Subcutaneous abdominal adipose tissue (tissue), 5 donors: ENCODE measurements at regions not wholly inside any gene's neighbourhood (a gene's known extent, or its start where the extent isn't known, plus 50 kb on each side); places are given as distances from the start of the nearest gene placed in this dataset.

Experiments used
- H3K27ac ChIP-seq: one replicate; pipeline ENCODE4 v1.7.0; 2013; ENCODE audit warnings: low read depth, mild to moderate bottlenecking, inconsistent platforms, low read length, moderate library complexity
- H3K27me3 ChIP-seq, 5 donors: one replicate each; pipeline ENCODE4 v1.7.0; 2013; ENCODE audit warnings: low read length in 5 of 5, inconsistent platforms in 1 of 5; ENCODE audit not compliant: control insufficient read depth in 5 of 5, insufficient read depth in 4 of 5
- H3K36me3 ChIP-seq, 5 donors: one replicate each; pipeline ENCODE4 v1.7.0; 2013; ENCODE audit warnings: low read length in 5 of 5; ENCODE audit not compliant: control insufficient read depth in 5 of 5, insufficient read depth in 5 of 5
- H3K4me1 ChIP-seq, 5 donors: one replicate each; pipeline ENCODE4 v1.7.0; 2013; ENCODE audit warnings: low read length in 5 of 5, mild to moderate bottlenecking in 3 of 5, moderate library complexity in 1 of 5; ENCODE audit not compliant: control insufficient read depth in 5 of 5, insufficient read depth in 5 of 5
- H3K4me3 ChIP-seq, 5 donors: one replicate each; pipeline ENCODE4 v1.7.0; 2013; ENCODE audit warnings: low read length in 5 of 5, low read depth in 1 of 5
- H3K9ac ChIP-seq, 5 donors: one replicate each; pipeline ENCODE4 v1.7.0; 2013; ENCODE audit warnings: low read length in 5 of 5, mild to moderate bottlenecking in 4 of 5, moderate library complexity in 3 of 5
- H3K9me3 ChIP-seq, 5 donors: one replicate each; pipeline ENCODE4 v1.7.0; 2013; ENCODE audit warnings: low read length in 5 of 5; ENCODE audit not compliant: control insufficient read depth in 5 of 5
- donor health status: healthy.
- donor health status: healthy.
- donor health status: healthy.
- donor health status: healthy.
- donor health status: healthy.

DNA sequence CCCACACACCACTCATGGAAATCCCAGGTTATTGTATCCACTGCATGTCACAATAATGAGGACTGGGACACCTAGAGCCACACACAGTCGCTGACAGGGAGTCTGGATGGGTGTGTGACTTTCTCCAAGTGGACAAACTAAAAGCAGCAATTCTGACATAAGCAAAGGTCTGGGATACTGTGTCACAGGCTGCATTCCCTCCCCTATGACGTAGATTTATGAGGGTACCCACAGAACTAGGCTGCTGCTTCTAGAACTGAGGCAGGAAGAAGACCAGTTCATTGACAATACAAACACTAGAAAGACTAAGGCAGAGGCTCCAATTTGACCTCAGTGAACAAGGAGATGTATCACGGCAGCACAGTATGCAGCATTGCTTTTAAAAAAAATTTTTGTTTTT is 63.6 kb upstream of the TBCA start:
- Histone ChIP-seq H3K27ac (no peak overlapping the region), H3K36me3 (no peaks in the 10 kb centered on the region), H3K27me3 (no peaks in the 10 kb centered on the region), H3K4me1 (peaks cover 0 to 11% (median 10%) of the 10 kb centered on the region in 5 donors), H3K4me3 (no peak overlapping the region), H3K9ac (no peak overlapping the region), H3K9me3 (no peaks in the 10 kb centered on the region)

DNA sequence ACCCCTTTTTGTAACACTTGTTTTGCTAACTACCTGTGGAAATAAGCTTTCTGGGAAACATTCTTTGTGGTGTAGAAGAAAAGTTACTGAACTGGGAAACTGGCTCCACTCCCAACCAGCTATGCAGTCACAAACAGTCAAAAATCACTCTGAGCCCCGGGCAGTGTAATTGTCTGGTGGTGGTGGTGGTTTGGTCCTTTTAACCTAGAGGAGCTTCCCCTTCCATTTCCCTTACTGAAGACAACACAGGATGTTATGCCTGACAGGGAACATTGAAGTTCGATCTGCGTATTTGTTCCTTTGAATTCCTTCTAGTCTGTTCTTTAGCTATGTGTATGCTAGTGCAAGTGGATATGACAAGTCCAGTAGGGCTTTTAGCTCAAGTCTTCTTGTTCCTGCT is 56.8 kb upstream of the TBCA start:
- Histone ChIP-seq H3K27ac (no peak overlapping the region), H3K36me3 (no peaks in the 10 kb centered on the region), H3K9ac (no peak overlapping the region), H3K27me3 (peaks cover 0 to 7% (median 0%) of the 10 kb centered on the region in 5 donors), H3K4me3 (no peak overlapping the region), H3K4me1 (no peaks in the 10 kb centered on the region), H3K9me3 (no peaks in the 10 kb centered on the region)

DNA sequence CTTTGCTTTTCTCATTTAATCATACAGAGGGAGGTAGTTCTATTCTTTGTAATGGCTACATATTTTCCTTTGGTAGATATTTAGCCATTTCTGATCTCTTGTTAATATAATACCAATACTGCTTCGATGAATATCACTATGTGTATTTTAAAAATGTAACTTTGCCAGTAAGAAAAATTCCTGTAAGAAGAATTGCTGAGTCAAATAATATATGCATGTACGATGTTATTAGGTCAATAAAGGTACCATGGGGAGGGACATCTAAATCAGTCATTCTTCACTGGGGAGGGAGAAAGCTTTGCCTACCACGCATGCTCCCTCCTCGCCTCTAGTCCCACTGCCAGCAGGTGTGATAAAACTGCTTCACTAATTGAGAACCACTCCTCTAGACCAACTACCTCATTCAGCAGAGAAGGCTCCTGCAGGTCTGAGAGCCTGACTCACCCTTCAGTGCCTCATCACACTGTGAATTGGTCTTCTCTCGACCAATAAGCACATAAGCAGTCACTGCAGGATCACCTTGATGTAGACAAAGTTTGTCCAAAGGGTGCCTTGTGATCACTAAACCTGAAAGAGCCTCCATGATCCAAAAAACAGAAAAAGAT is 56.1 kb upstream of the TBCA start:
- Histone ChIP-seq H3K27me3 (peaks cover 0 to 7% (median 0%) of the 10 kb centered on the region in 5 donors), H3K9ac (no peak overlapping the region), H3K4me1 (no peaks in the 10 kb centered on the region), H3K27ac (no peak overlapping the region), H3K9me3 (no peaks in the 10 kb centered on the region), H3K36me3 (no peaks in the 10 kb centered on the region), H3K4me3 (no peak overlapping the region)

DNA sequence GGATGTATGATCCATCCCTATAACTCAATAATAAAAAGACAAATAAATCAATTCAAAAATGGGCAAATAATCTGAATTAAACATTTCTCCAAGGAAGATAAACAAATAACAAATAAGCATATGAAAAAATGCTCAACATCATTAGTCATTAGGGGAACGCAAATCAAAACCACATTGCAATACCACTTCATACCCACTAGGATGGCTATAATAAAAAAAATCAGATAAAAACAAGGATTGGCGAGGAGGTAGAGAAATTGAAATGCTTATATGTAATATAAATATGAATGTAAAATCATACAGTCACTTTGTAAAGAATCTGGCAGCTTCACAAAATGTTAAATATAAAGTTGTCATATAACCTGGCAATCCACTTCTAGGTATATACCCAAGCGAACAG is 52.3 kb upstream of the TBCA start:
- H3K27me3 ChIP-seq = peaks cover 0 to 7% (median 0%) of the 10 kb centered on the region in 5 donors
- H3K4me3 ChIP-seq = no peak overlapping the region
- H3K27ac ChIP-seq = no peak overlapping the region
- H3K4me1 ChIP-seq = no peaks in the 10 kb centered on the region
- no peaks in the 10 kb centered on the region for H3K9me3 ChIP-seq
- no peak overlapping the region for H3K9ac ChIP-seq
- no peaks in the 10 kb centered on the region for H3K36me3 ChIP-seq
